Tibial nerve (tissue), 4 donors: ENCODE measurements at regions not wholly inside any gene's neighbourhood (a gene's known extent, or its start where the extent isn't known, plus 50 kb on each side); places are given as distances from the start of the nearest gene placed in this dataset.

Experiments
- EP300 ChIP-seq, 2 donors: sonication (generic); formaldehyde crosslinking; IDR thresholded peaks; one replicate each; pipeline ENCODE4 v1.6.1; 2017; ENCODE audit warnings: antibody characterized with exemption in 2 of 2, mild to moderate bottlenecking in 1 of 2
- TF ChIP-seq, protein P1 (sequence below), 5 experiments: fragments of 200-600 bp in 3 of 5; fragments of 450-650 bp in 2 of 5; sonication (generic) in 3 of 5; IDR thresholded peaks; one replicate each; pipeline ENCODE4 v1.5.1; 2016 to 2019; ENCODE audit warnings: antibody characterized with exemption in 5 of 5, mild to moderate bottlenecking in 3 of 5, moderate library complexity in 2 of 5

DNA sequence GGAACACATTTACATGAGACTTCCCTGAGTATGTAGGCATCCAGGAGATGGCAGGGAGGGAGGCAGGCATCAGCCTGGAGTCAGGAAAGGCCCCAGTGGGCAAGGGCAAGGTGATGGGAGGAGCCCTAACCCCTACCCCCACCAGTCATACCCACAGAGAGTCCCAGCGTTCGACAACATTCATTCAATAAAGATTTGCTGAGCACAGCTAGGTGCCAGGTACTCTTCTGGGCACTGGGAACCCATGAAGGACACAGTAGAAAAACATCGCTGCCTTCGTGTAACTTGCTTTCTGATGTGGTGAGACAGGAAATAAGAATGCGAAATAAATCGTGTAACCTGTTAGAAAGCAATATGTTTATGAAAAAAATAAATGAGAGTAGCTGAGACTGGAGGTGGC lies 77.3 kb upstream of the GADD45A start:
- TF ChIP-seq, protein P1, sequence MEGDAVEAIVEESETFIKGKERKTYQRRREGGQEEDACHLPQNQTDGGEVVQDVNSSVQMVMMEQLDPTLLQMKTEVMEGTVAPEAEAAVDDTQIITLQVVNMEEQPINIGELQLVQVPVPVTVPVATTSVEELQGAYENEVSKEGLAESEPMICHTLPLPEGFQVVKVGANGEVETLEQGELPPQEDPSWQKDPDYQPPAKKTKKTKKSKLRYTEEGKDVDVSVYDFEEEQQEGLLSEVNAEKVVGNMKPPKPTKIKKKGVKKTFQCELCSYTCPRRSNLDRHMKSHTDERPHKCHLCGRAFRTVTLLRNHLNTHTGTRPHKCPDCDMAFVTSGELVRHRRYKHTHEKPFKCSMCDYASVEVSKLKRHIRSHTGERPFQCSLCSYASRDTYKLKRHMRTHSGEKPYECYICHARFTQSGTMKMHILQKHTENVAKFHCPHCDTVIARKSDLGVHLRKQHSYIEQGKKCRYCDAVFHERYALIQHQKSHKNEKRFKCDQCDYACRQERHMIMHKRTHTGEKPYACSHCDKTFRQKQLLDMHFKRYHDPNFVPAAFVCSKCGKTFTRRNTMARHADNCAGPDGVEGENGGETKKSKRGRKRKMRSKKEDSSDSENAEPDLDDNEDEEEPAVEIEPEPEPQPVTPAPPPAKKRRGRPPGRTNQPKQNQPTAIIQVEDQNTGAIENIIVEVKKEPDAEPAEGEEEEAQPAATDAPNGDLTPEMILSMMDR (IDR thresholded peaks at IDR 0.05), result no peak
- no peak for TF ChIP-seq EP300 (IDR thresholded peaks at IDR 0.05)
